Liver (tissue), 8 donors: ENCODE measurements at regions not wholly inside any gene's neighbourhood (a gene's known extent, or its start where the extent isn't known, plus 50 kb on each side); places are given as distances from the start of the nearest gene placed in this dataset.

Experiments
- DNase-seq: peaks from one replicate; pipeline ENCODE4 v3.0.0-alpha.2; 2017; ENCODE audit warnings: low spot score
- H3K27ac ChIP-seq, 2 donors: one replicate each; pipeline ENCODE4 v1.7.0; 2013; ENCODE audit warnings: inconsistent platforms in 2 of 2, low read length in 2 of 2, control low read depth in 1 of 2, low read depth in 1 of 2, mild to moderate bottlenecking in 1 of 2
- H3K27me3 ChIP-seq, 4 donors: one replicate each; pipeline versions ENCODE4 v1.6.1 to v1.7.0; 2013; ENCODE audit warnings: low read length in 3 of 4, inconsistent platforms in 1 of 4, mild to moderate bottlenecking in 1 of 4, moderate library complexity in 1 of 4; ENCODE audit not compliant: control insufficient read depth in 4 of 4, insufficient read depth in 4 of 4
- H3K36me3 ChIP-seq, 4 donors: one replicate each; pipeline versions ENCODE4 v1.6.1 to v1.7.0; 2013; ENCODE audit warnings: low read length in 3 of 4, mild to moderate bottlenecking in 3 of 4, low read depth in 1 of 4, moderate library complexity in 1 of 4; ENCODE audit not compliant: control insufficient read depth in 4 of 4, insufficient read depth in 3 of 4
- H3K4me1 ChIP-seq, 4 donors: one replicate each; pipeline versions ENCODE4 v1.6.1 to v1.7.0; 2013; ENCODE audit warnings: low read length in 3 of 4, mild to moderate bottlenecking in 3 of 4, moderate library complexity in 1 of 4; ENCODE audit not compliant: control insufficient read depth in 4 of 4, insufficient read depth in 4 of 4
- H3K4me3 ChIP-seq, 3 donors: one replicate each; pipeline versions ENCODE4 v1.6.1 to v1.7.0; 2013; ENCODE audit warnings: low read length in 3 of 3, control low read depth in 1 of 3, low read depth in 1 of 3, mild to moderate bottlenecking in 1 of 3
- H3K9ac ChIP-seq, 2 donors: one replicate each; pipeline ENCODE4 v1.7.0; 2013; ENCODE audit warnings: low read length in 2 of 2, mild to moderate bottlenecking in 2 of 2, moderate library complexity in 2 of 2, control low read depth in 1 of 2, low read depth in 1 of 2
- H3K9me3 ChIP-seq, 4 donors: one replicate each; pipeline versions ENCODE4 v1.6.1 to v1.7.0; 2013; ENCODE audit warnings: low read length in 3 of 4; ENCODE audit not compliant: control insufficient read depth in 4 of 4
- CTCF ChIP-seq: fragments of 150-350 bp; IDR thresholded peaks from 2 replicates; pipeline ENCODE4 v1.5.1; 2017; ENCODE audit warnings: improper control_type of control experiment, low read depth, low read length; ENCODE audit not compliant: missing input control
- EGR1 ChIP-seq, 2 donors: IDR thresholded peaks; 2 replicates each; pipeline ENCODE4 v1.6.1; 2016 to 2018; ENCODE audit warnings: antibody characterized with exemption in 2 of 2, low read depth in 2 of 2
- FOXA2 ChIP-seq: IDR thresholded peaks from 2 replicates; pipeline ENCODE4 v1.6.1; 2016; ENCODE audit warnings: antibody characterized with exemption
- GABPA ChIP-seq, 2 donors: IDR thresholded peaks in 1 of 2; conservative IDR thresholded peaks in 1 of 2; 2 replicates each; pipeline ENCODE4 v1.6.1; 2016; ENCODE audit warnings: antibody characterized with exemption in 2 of 2, mild to moderate bottlenecking in 1 of 2, moderate library complexity in 1 of 2
- HNF4A ChIP-seq, 2 donors: conservative IDR thresholded peaks; 2 replicates each; pipeline ENCODE4 v1.6.1; 2016; ENCODE audit warnings: antibody characterized with exemption in 2 of 2, mild to moderate bottlenecking in 2 of 2
- HNF4G ChIP-seq: IDR thresholded peaks from 2 replicates; pipeline ENCODE4 v1.6.1; 2016; ENCODE audit warnings: antibody characterized with exemption
- RAD21 ChIP-seq, 2 donors: IDR thresholded peaks; 2 replicates each; pipeline ENCODE4 v1.6.1; 2016; ENCODE audit warnings: antibody characterized with exemption in 2 of 2, mild to moderate bottlenecking in 2 of 2
- SP1 ChIP-seq: IDR thresholded peaks from 2 replicates; pipeline ENCODE4 v1.6.1; 2018; ENCODE audit warnings: antibody characterized with exemption, mild to moderate bottlenecking
- TAF1 ChIP-seq: conservative IDR thresholded peaks from 2 replicates; pipeline ENCODE4 v1.6.1; 2016; ENCODE audit warnings: antibody characterized with exemption, mild to moderate bottlenecking
- YY1 ChIP-seq: IDR thresholded peaks from 2 replicates; pipeline ENCODE4 v1.6.1; 2016; ENCODE audit warnings: antibody characterized with exemption, mild to moderate bottlenecking
- ZBTB33 ChIP-seq: IDR thresholded peaks from 2 replicates; pipeline ENCODE4 v1.6.1; 2016; ENCODE audit warnings: antibody characterized with exemption
- WGBS: extraction: QIAGEN DNeasy Blood & Tissue Kit; methylation state at CpG from one replicate; pipeline ENCODE4 v1.1.7; 2013; 5-methylcytosine and 5-hydroxymethylcytosine counted together
- TF ChIP-seq, protein P1 (sequence below): IDR thresholded peaks from 2 replicates; pipeline ENCODE4 v1.6.1; 2016; ENCODE audit warnings: antibody characterized with exemption, mild to moderate bottlenecking
- donor health status: healthy.
- donor health status: healthy.
- donor health status: healthy.
- donor health status: healthy.
- donor health status: healthy.

- no peak for TF ChIP-seq ZBTB33
- no peak for TF ChIP-seq RAD21 (IDR thresholded peaks at IDR 0.05)
These were observed 155.5 kb upstream of the OPCML start (continued) for GRCh38 chr11:133687781-133688180.

GRCh38 chr11:133681901-133682300 lies 149.6 kb upstream of the OPCML start:
- peaks cover 0 to 2% (median 0%) of the 10 kb centered on the region in 4 donors for H3K27me3 ChIP-seq
- H3K9ac ChIP-seq, result no peak overlapping the region
- TF ChIP-seq, protein P1, sequence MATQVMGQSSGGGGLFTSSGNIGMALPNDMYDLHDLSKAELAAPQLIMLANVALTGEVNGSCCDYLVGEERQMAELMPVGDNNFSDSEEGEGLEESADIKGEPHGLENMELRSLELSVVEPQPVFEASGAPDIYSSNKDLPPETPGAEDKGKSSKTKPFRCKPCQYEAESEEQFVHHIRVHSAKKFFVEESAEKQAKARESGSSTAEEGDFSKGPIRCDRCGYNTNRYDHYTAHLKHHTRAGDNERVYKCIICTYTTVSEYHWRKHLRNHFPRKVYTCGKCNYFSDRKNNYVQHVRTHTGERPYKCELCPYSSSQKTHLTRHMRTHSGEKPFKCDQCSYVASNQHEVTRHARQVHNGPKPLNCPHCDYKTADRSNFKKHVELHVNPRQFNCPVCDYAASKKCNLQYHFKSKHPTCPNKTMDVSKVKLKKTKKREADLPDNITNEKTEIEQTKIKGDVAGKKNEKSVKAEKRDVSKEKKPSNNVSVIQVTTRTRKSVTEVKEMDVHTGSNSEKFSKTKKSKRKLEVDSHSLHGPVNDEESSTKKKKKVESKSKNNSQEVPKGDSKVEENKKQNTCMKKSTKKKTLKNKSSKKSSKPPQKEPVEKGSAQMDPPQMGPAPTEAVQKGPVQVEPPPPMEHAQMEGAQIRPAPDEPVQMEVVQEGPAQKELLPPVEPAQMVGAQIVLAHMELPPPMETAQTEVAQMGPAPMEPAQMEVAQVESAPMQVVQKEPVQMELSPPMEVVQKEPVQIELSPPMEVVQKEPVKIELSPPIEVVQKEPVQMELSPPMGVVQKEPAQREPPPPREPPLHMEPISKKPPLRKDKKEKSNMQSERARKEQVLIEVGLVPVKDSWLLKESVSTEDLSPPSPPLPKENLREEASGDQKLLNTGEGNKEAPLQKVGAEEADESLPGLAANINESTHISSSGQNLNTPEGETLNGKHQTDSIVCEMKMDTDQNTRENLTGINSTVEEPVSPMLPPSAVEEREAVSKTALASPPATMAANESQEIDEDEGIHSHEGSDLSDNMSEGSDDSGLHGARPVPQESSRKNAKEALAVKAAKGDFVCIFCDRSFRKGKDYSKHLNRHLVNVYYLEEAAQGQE, result no peak
- no peak for TF ChIP-seq HNF4G
- TF ChIP-seq EGR1 (IDR thresholded peaks at IDR 0.05; ENCODE audit: low read depth in 2 of 2), result no peak
- no peak for TF ChIP-seq YY1
- TF ChIP-seq TAF1, result no peak
- TF ChIP-seq RAD21 (IDR thresholded peaks at IDR 0.05), result no peak
- TF ChIP-seq HNF4A (conservative IDR thresholded peaks at IDR 0.05), result no peak
- TF ChIP-seq SP1, result no peak
- no peak for TF ChIP-seq FOXA2
- TF ChIP-seq ZBTB33, result no peak
- TF ChIP-seq GABPA (IDR thresholded peaks at IDR 0.05 in 1 of 2, conservative IDR thresholded peaks at IDR 0.05 in 1 of 2), result no peak
- TF ChIP-seq CTCF, result no peak
- H3K36me3 ChIP-seq, result no peaks in the 10 kb centered on the region
- H3K4me1 ChIP-seq, result no peaks in the 10 kb centered on the region
- WGBS, result 16% methylated on average over 6 of the region's 6 CpGs
- no peak for DNase-seq
- H3K9me3 ChIP-seq, result no peaks in the 10 kb centered on the region
- no peak overlapping the region for H3K4me3 ChIP-seq
- no peak overlapping the region for H3K27ac ChIP-seq
